GM13977 (cell line): ENCODE measurements at regions not wholly inside any gene's neighbourhood (a gene's known extent, or its start where the extent isn't known, plus 50 kb on each side); places are given as distances from the start of the nearest gene placed in this dataset.
"Not testable (repeated sequence)": the region's sequence is repeated elsewhere in the genome, so short reads cannot be mapped to it uniquely, and the experiment has no call there.

Experiments used
- DNase-seq: peaks from one replicate; pipeline ENCODE4 v3.0.0; 2012; ENCODE audit warnings: low spot score
- in situ Hi-C: fragments of 300-500 bp; cut with MboI; formaldehyde crosslinking; loops from one replicate; pipeline ENCODE4 v1.12.0; 2022; ENCODE audit warnings: low sequenced_read_pairs, low pct_unique_long_range_greater_than_20kb, mixed read lengths, inconsistent platforms; ENCODE audit not compliant: unreplicated experiment
- TF ChIP-seq, protein P1 (sequence below): IDR thresholded peaks from 2 replicates; pipeline ENCODE4 v1.5.1; 2012; ENCODE audit warnings: mild to moderate bottlenecking, control low read depth; ENCODE audit not compliant: insufficient read depth; ENCODE audit errors: extremely low read depth, missing control alignments

DNA sequence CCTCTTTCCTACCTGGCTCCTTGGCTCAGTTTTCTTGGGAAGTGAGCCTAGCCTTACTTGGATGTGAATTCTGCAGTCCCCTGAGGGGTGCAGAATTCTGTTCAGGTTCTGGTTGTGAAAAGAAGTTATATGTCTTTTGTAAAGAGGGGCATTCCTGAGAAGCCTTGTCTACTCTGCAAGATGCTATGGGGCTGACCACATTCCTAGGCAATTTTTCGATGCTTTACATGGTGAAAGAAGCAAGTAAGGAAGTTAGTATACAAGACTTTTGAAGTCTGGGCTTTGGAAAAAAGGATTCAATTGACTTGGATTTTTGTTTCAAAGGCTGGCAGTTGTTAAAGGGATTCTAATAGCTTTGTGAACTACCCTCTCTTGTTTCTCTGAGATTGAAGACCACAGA, 167.9 kb upstream of the STMND1 start:
- TF ChIP-seq, protein P1, sequence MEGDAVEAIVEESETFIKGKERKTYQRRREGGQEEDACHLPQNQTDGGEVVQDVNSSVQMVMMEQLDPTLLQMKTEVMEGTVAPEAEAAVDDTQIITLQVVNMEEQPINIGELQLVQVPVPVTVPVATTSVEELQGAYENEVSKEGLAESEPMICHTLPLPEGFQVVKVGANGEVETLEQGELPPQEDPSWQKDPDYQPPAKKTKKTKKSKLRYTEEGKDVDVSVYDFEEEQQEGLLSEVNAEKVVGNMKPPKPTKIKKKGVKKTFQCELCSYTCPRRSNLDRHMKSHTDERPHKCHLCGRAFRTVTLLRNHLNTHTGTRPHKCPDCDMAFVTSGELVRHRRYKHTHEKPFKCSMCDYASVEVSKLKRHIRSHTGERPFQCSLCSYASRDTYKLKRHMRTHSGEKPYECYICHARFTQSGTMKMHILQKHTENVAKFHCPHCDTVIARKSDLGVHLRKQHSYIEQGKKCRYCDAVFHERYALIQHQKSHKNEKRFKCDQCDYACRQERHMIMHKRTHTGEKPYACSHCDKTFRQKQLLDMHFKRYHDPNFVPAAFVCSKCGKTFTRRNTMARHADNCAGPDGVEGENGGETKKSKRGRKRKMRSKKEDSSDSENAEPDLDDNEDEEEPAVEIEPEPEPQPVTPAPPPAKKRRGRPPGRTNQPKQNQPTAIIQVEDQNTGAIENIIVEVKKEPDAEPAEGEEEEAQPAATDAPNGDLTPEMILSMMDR, result no peak
- in situ Hi-C loops, result no loop called here
- no peak for DNase-seq

DNA sequence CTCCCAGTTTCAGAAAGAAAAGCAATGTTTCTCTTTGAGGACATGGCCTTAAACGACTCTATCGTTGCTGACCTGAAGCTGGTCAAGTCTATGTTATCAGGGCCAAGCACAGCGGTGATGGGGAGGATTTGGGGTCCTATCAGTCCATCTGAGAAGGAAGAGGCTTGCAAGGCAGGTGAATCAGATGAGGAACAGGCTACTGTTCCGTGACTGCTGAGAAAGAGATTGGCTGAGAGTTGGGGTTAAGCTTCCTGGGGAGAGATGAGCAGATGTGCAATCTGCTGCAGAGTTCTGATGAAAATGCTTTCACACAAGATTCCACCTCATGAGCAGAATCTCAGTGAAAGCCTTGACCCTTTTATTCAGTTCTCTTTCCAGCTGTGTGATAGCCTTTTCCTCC, 168.3 kb upstream of the STMND1 start:
- DNase-seq, result no peak
- TF ChIP-seq, protein P1, result no peak
- in situ Hi-C loops, result no loop called here

DNA sequence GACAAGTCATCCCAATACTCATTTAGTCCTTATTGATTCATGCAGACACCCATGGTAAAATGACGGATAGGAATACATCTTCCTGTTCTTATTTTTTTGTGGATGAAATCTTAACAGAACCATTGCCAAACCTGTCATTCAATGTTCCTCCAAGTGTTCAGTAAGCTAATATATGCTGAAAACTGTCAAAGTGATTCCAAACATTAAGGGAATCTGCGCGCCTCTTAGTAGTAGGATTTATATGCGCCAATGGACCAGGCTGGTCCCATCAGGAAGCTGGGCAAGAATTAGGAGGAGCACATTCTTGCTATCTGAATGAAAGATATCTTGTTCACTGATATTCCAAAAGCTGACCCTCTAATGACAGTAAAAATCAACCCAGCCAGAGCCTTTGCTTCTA, 168.9 kb upstream of the STMND1 start:
- TF ChIP-seq, protein P1, result no peak
- in situ Hi-C loops, result no loop called here
- no peak for DNase-seq

DNA sequence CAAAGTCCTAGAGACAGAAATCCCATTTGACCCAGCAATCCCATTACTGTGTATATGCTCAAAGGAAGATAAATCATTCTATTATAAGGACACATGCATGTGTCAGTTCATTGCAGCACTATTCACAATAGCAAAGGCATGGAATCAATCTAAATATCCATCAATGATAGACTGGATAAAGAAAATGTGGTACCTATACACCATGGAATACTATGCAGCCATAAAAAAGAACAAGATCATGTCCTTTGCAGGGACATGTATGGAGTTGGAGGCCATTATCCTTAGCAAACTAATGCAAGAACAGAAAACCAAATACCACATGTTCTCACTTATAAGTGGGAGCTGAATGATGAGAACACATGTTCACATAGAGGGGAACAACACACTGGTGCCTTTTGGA, 169.8 kb upstream of the ATXN1 start:
- DNase-seq, in situ Hi-C loops: not testable (repeated sequence)

DNA sequence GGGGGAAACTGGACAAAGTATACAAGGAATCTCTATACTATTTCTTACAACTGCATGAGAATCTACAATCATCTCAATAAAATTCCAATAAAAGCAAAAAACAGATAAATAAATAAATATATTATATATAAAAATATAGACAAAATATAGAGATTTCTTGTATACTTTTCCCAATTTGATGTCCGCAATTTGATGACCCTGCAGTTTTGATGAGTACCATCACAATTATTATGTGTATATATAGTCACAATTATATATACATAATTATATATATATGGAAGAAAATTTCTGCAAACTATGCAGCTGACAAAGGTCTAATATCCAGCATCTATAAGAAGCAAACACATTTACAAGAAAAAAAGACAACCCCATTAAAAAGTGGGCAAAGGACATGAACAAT, 169.2 kb upstream of the ATXN1 start:
- in situ Hi-C loops, result no loop called here
- no peak for DNase-seq
- TF ChIP-seq, protein P1, result no peak

DNA sequence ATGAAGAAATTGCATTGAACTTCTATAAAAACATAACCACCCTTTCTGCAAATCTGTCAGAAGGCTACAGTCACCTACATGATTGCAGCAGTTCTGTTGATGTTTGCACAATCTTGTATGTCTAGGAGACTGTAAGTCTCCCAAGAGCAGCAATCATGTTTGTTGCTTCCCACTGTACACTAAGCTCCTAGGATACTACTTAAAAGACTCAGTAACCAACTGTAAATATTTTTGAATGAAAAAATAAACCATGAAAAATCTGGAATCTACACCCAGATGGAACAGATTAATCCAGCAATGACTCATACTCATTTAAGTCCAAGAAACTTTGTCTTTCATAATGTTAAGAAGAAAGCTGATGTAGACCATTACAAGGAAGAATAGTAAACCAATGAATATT, 168.5 kb upstream of the ATXN1 start:
- TF ChIP-seq, protein P1, result no peak
- in situ Hi-C loops, result no loop called here
- DNase-seq, result no peak

DNA sequence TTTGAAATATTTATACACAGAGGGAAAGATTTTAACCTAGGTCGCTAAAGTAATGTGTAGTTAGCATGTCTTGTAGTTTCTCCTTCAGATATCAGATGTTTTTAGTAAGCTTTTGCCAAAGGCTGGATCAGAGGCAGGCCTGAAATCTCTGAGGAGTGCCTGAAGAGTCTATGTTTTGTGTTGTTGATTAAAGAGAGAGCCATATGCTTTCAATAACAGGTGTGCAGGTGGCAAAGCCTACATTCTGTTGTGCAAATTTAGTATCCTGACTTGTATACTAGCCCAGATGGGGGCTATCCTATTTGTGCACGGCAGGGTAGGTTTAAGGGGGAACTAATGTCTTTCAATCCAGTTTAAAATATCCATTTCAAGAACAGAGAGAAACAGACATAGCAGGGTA, 167.1 kb upstream of the ATXN1 start:
- TF ChIP-seq, protein P1, result no peak
- in situ Hi-C loops, result no loop called here
- no peak for DNase-seq
